Nephron (organoid): ENCODE measurements at regions not wholly inside any gene's neighbourhood (a gene's known extent, or its start where the extent isn't known, plus 50 kb on each side); places are given as distances from the start of the nearest gene placed in this dataset.

Experiments used
- H3K27ac Mint-ChIP-seq, 3 experiments: 2 replicates each; pipeline ENCODE4 v1.8.0; 2020; ENCODE audit warnings: mixed read lengths in 3 of 3, mild to moderate bottlenecking in 2 of 3, moderate library complexity in 1 of 3
- H3K27me3 Mint-ChIP-seq: 2 replicates; pipeline ENCODE4 v1.8.0; 2021; ENCODE audit warnings: low read depth, mild to moderate bottlenecking, moderate library complexity, mixed read lengths
- H3K36me3 Mint-ChIP-seq: 2 replicates; pipeline ENCODE4 v1.8.0; 2020; ENCODE audit warnings: low read depth, mixed read lengths
- H3K4me1 Mint-ChIP-seq: 2 replicates; pipeline ENCODE4 v1.8.0; 2020; ENCODE audit warnings: mixed read lengths
- H3K4me3 Mint-ChIP-seq, 3 experiments: 2 replicates each; pipeline ENCODE4 v1.8.0; 2020; ENCODE audit warnings: mild to moderate bottlenecking in 3 of 3, mixed read lengths in 3 of 3, moderate library complexity in 2 of 3
- H3K9me3 Mint-ChIP-seq: 2 replicates; pipeline ENCODE4 v1.8.0; 2020; ENCODE audit warnings: mixed read lengths
- CTCF ChIP-seq, 3 experiments: fragments of 200-600 bp; sonication (generic); IDR thresholded peaks; one replicate each; pipeline ENCODE4 v1.5.0; 2021; ENCODE audit warnings: antibody characterized with exemption in 3 of 3; ENCODE audit not compliant: unreplicated experiment in 3 of 3

GRCh38 chr5:164012371-164012770, 507.0 kb downstream of the MAT2B start:
- TF ChIP-seq CTCF (IDR thresholded peaks at IDR 0.05; ENCODE audit: unreplicated experiment in 3 of 3): no peak
- Mint-ChIP-seq H3K36me3 (no peaks in the 10 kb centered on the region), H3K27ac (no peak overlapping the region), H3K27me3 (no peaks in the 10 kb centered on the region), H3K4me3 (no peak overlapping the region), H3K4me1 (peaks cover 4% of the 10 kb centered on the region), H3K9me3 (no peaks in the 10 kb centered on the region)

- H3K4me1 Mint-ChIP-seq: peaks cover 4% of the 10 kb centered on the region
- TF ChIP-seq CTCF (IDR thresholded peaks at IDR 0.05; ENCODE audit: unreplicated experiment in 3 of 3): peak; percentile 63 to 80 (median 68)
- no peak overlapping the region for H3K4me3 Mint-ChIP-seq
- no peaks in the 10 kb centered on the region for H3K9me3 Mint-ChIP-seq
- no peak overlapping the region for H3K27ac Mint-ChIP-seq
- H3K36me3 Mint-ChIP-seq: no peaks in the 10 kb centered on the region
- no peaks in the 10 kb centered on the region for H3K27me3 Mint-ChIP-seq
These were observed 507.8 kb downstream of the MAT2B start for GRCh38 chr5:164013077-164013670.

- H3K27ac Mint-ChIP-seq: no peak overlapping the region
- no peaks in the 10 kb centered on the region for H3K27me3 Mint-ChIP-seq
- no peaks in the 10 kb centered on the region for H3K9me3 Mint-ChIP-seq
- H3K4me1 Mint-ChIP-seq: peaks cover 9% of the 10 kb centered on the region
- no peak for TF ChIP-seq CTCF (IDR thresholded peaks at IDR 0.05; ENCODE audit: unreplicated experiment in 3 of 3)
- H3K4me3 Mint-ChIP-seq: no peak overlapping the region
- H3K36me3 Mint-ChIP-seq: no peaks in the 10 kb centered on the region
These were observed 514.7 kb downstream of the MAT2B start for GRCh38 chr5:164020116-164020515.

GRCh38 chr5:164027738-164028137, 522.3 kb downstream of the MAT2B start:
- H3K4me3 Mint-ChIP-seq: no peak overlapping the region
- no peaks in the 10 kb centered on the region for H3K27me3 Mint-ChIP-seq
- no peak for TF ChIP-seq CTCF (IDR thresholded peaks at IDR 0.05; ENCODE audit: unreplicated experiment in 3 of 3)
- H3K9me3 Mint-ChIP-seq: no peaks in the 10 kb centered on the region
- no peak overlapping the region for H3K27ac Mint-ChIP-seq
- no peaks in the 10 kb centered on the region for H3K36me3 Mint-ChIP-seq
- H3K4me1 Mint-ChIP-seq: no peaks in the 10 kb centered on the region

GRCh38 chr5:164038128-164038783, 532.8 kb downstream of the MAT2B start:
- Mint-ChIP-seq H3K36me3 (no peaks in the 10 kb centered on the region), H3K4me3 (no peak overlapping the region), H3K4me1 (no peaks in the 10 kb centered on the region), H3K27ac (no peak overlapping the region), H3K27me3 (no peaks in the 10 kb centered on the region), H3K9me3 (no peaks in the 10 kb centered on the region)
- no peak for TF ChIP-seq CTCF (IDR thresholded peaks at IDR 0.05; ENCODE audit: unreplicated experiment in 3 of 3)

GRCh38 chr5:164041105-164041504, 535.7 kb downstream of the MAT2B start:
- TF ChIP-seq CTCF (IDR thresholded peaks at IDR 0.05; ENCODE audit: unreplicated experiment in 3 of 3): no peak
- Mint-ChIP-seq H3K36me3 (no peaks in the 10 kb centered on the region), H3K4me3 (no peak overlapping the region), H3K4me1 (no peaks in the 10 kb centered on the region), H3K9me3 (no peaks in the 10 kb centered on the region), H3K27ac (peak overlapping the region in 1 of 3 experiments; percentile 8), H3K27me3 (no peaks in the 10 kb centered on the region)
